ENCODE measurements at regions not wholly inside any gene's neighbourhood (a gene's known extent, or its start where the extent isn't known, plus 50 kb on each side); places are given as distances from the start of the nearest gene placed in this dataset.

DNA sequence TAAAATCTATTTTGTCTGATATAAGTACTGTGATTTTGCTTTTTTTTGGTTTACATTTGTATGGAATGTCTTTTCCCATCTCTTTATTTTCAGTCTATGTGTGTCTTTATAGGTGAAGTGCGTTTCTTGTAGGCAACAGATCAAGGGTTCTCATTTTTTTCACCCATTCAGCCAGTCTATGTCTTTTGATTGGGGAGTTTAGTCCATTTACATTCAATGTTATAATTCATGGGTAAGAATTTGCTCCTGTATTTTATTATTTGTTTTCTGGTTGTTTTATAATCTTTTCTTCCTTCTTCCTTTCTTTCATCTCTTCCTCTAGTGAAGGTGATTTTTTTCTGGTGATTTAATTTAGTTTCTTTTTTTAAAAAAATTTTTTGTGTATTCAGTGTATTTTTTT is 104.8 kb upstream of the TMEM229A start (continued):
- TF ChIP-seq GTF2F1 (IDR thresholded peaks at IDR 0.05; ENCODE audit: borderline replicate concordance, low read depth, low read length) = no peak

DNA sequence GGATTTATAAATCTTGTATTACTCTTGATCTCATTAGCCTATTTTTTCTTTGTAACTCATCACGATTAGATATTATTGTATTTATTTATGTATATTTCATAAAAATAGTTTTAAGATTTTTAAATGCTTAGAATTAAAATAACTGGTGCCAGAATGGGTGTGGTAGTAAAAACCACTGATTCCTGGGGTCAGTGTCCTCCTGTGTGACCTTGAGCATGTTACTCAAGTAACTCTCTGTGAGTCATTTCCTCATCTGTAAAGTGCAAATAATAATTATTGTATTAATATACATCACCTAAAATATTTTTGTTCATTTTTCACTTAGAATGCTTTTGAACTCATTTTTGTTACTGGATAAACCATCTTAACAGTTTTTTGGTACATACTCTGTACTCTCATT is 91.3 kb upstream of the TMEM229A start:
- no peak overlapping the region for H3K27ac ChIP-seq (ENCODE audit: low read depth, low read length)
- no peaks in the 10 kb centered on the region for H3K79me2 ChIP-seq (ENCODE audit: control insufficient read depth in 1 of 2, insufficient read depth in 2 of 2, low read length in 2 of 2)
- H3K23ac ChIP-seq (ENCODE audit: insufficient read length) = no peak overlapping the region
- H4K8ac ChIP-seq (ENCODE audit: extremely low read depth, insufficient read depth, low read length) = no peak overlapping the region
- H3K79me1 ChIP-seq (ENCODE audit: low read depth, low read length) = no peaks in the 10 kb centered on the region
- H3K23me2 ChIP-seq (ENCODE audit: low read depth, low read length) = no peaks in the 10 kb centered on the region
- no peak overlapping the region for H2BK12ac ChIP-seq (ENCODE audit: low read depth, low read length)
- H3K27me3 ChIP-seq (replicated peaks in 1 of 4; ENCODE audit: control insufficient read depth in 3 of 4, extremely low read depth in 1 of 4, insufficient read depth in 3 of 4, low read length in 3 of 4) = no peaks in the 10 kb centered on the region
- no peak for FAIRE-seq
- no peak overlapping the region for H2AK5ac ChIP-seq (ENCODE audit: low read depth, low read length)
- H3K9me3 ChIP-seq (ENCODE audit: insufficient read depth in 2 of 2, low read depth in 1 of 2, low read length in 1 of 2) = 0 out of 4 replicates have a peak, but pooled peaks cover 0 to 3% of the 10 kb centered on the region in 2 experiments
- H3K14ac ChIP-seq (ENCODE audit: insufficient read length) = no peak overlapping the region
- WGBS, 2 experiments (ENCODE audit: extremely low coverage in 1 of 2, insufficient coverage in 1 of 2, insufficient read length in 1 of 2, insufficient replicate concordance in 2 of 2, low coverage in 1 of 2, low lambda C conversion rate in 2 of 2, missing lambda C conversion rate in 1 of 2) = 90% methylated on average over 1 of the region's 1 CpG; no CpG with 5 or more reads in 1 of the 2 experiments
- no peak overlapping the region for H2BK120ac ChIP-seq (replicated peaks; ENCODE audit: low read depth, low read length)
- no peak overlapping the region for H4K5ac ChIP-seq (ENCODE audit: insufficient read length, low read depth, low read length)
- H3K4me1 ChIP-seq (replicated peaks in 1 of 4; ENCODE audit: control insufficient read depth in 3 of 4, insufficient read depth in 4 of 4, low read length in 3 of 4) = no peaks in the 10 kb centered on the region
- no peak overlapping the region for H3K4ac ChIP-seq (replicated peaks; ENCODE audit: insufficient read length, low read depth, low read length)
- ChIA-PET CTCF (ENCODE audit: partially characterized antibody) (no interaction called here), POLR2A (ENCODE audit: partially characterized antibody) (no interaction called here)
- no peak overlapping the region for H2AFZ ChIP-seq (ENCODE audit: low read length)
- no peak for TF ChIP-seq EZH2 (IDR thresholded peaks at IDR 0.05; ENCODE audit: low read depth, low read length, severe bottlenecking)
- TF ChIP-seq CHD1 (IDR thresholded peaks at IDR 0.05; ENCODE audit: low read depth, low read length) = no peak
- no peak for TF ChIP-seq MAFK (IDR thresholded peaks at IDR 0.05; ENCODE audit: low read depth, low read length)
- TF ChIP-seq RNF2 (IDR thresholded peaks at IDR 0.05; ENCODE audit: borderline replicate concordance, low read depth, low read length, missing control alignments, poor library complexity, severe bottlenecking) = no peak
- TF ChIP-seq TAF1 (IDR thresholded peaks at IDR 0.05; ENCODE audit: low read depth, low read length) = no peak
- no peak overlapping the region for H3K4me3 ChIP-seq (ENCODE audit: extremely low read depth in 1 of 4, insufficient read depth in 2 of 4, low read depth in 3 of 4, low read length in 4 of 4)
- H2BK5ac ChIP-seq (ENCODE audit: low read depth, low read length) = no peak overlapping the region
- H3K36me3 ChIP-seq (ENCODE audit: control insufficient read depth in 2 of 4, insufficient read depth in 4 of 4, low read length in 3 of 4) = no peaks in the 10 kb centered on the region
- no peak overlapping the region for H3K56ac ChIP-seq (replicated peaks; ENCODE audit: insufficient read length, low read depth, low read length)
- H2BK20ac ChIP-seq (ENCODE audit: low read length) = no peak overlapping the region
- no peak overlapping the region for H3K4me2 ChIP-seq (ENCODE audit: insufficient read depth in 1 of 2, low read depth in 2 of 2, low read length in 2 of 2)
- no peak overlapping the region for H3K18ac ChIP-seq (ENCODE audit: extremely low read depth, low read length)
- H2BK15ac ChIP-seq (ENCODE audit: low read length) = no peak overlapping the region
- H4K91ac ChIP-seq (replicated peaks; ENCODE audit: insufficient read length, low read length) = no peak overlapping the region
- H4K20me1 ChIP-seq (replicated peaks in 1 of 2; ENCODE audit: control insufficient read depth in 1 of 2, insufficient read depth in 2 of 2, low read length in 2 of 2) = no peaks in the 10 kb centered on the region
- no peak overlapping the region for H3K9ac ChIP-seq (replicated peaks in 1 of 4; ENCODE audit: extremely low read depth in 1 of 4, low read depth in 3 of 4, low read length in 3 of 4)
- no peak for DNase-seq (ENCODE audit: low read depth in 1 of 2, low spot score in 2 of 2)
